DMS114 treated with DMSO at 0.1 percent for 48 hours (cell line): ENCODE measurements at regions not wholly inside any gene's neighbourhood (a gene's known extent, or its start where the extent isn't known, plus 50 kb on each side); places are given as distances from the start of the nearest gene placed in this dataset.

Experiments
- DNase-seq: peaks from one replicate; lab custom pipeline; 2025; ENCODE audit not compliant: unreplicated experiment; lab: John Stamatoyannopoulos, UW

DNA sequence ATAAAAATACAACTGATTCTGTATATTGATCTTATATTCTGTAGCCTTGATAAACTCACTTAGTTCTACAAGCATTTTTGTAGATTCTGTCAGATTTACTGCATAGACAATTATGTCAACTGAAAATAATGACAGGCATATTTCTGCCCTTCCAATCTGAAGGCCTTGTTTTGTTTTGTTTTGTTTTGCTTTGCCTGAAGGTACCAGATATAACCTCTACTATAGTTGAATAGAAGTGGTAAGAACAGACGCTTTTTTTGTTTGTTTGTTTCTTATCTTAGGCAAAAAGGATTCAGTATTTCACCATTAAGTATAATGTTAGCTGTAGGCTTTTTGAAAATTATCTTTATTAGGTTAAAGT is 64.6 kb upstream of the RSPO3 start:
- DNase-seq = no peak

DNA sequence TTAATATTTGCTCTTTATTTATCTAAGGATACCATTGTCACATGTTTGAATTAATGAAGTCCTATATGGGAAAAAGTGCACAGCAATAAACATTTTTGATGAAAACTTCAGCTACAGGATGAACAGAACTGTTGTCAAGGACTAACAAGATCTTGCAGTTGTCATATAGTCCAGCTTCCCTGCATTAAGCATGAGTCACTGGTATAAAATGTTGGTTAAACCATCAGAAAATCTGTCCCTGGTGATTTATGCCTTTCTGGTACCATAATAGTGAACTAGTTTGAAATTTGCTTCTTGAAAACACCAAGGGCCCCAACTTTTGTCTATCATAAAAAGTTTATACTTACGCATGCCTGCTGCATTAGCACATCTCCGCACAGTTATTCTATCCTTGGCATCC is 60.4 kb upstream of the RSPO3 start:
- DNase-seq = no peak

DNA sequence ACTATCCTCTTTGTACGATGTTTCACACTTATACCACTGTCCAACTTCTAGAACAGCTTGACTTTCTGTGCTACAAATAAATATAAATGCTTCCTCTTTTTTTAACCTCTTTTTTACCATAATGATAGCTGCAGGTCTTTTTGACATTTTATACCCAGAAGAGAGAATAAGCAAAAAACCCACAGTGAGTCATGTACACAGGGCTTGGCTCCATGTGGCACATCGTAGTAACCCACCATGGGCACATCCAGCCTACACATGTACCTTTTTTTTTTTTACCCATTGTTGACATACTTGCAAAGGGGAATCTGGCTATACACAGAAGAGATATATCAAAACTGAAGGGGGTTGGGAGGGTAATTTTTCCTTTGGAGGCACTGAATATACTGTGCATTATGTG is 59.5 kb upstream of the RSPO3 start:
- no peak for DNase-seq
